GM23248 (cell line): ENCODE measurements at regions not wholly inside any gene's neighbourhood (a gene's known extent, or its start where the extent isn't known, plus 50 kb on each side); places are given as distances from the start of the nearest gene placed in this dataset.

Source experiments
- EZH2 ChIP-seq: fragments of 200-600 bp; sonication (generic); IDR thresholded peaks from 2 replicates; pipeline ENCODE4 v1.6.1; 2018; ENCODE audit warnings: antibody characterized with exemption, mild to moderate bottlenecking; ENCODE audit not compliant: insufficient read depth, poor library complexity, severe bottlenecking
- EZH2phosphoT487 ChIP-seq: fragments of 200-600 bp; sonication (generic); IDR thresholded peaks from 2 replicates; pipeline ENCODE4 v1.6.1; 2018; ENCODE audit warnings: antibody characterized with exemption, moderate library complexity, mild to moderate bottlenecking, low read depth; ENCODE audit not compliant: insufficient read depth

DNA sequence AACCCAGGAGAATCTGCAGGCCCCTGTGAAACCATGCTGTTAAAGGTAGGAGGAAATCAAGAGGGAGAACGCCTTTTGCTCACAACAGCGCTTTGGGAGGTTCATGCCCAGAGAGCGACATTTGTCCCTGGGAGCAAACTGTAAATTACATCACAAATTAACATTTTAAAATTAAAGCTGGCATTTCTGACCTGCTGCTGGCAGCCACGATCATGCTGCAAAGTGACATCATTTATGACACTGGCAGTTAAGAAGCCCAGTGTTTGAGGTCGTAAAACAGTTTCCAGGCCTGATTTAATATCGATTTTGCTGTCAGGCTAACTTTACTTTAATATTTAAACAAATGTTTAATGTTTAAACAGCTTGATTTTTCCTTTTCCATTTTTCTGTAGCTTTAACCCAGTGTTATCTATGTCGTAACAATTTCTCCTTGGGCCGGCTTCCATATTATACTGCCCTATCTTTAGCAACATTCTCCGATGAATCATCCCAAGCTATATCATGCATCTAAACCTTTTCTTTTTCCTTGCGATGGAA is 86.5 kb upstream of the NPVF start:
- no peak for TF ChIP-seq EZH2phosphoT487
- no peak for TF ChIP-seq EZH2
